ENCODE measurements at regions not wholly inside any gene's neighbourhood (a gene's known extent, or its start where the extent isn't known, plus 50 kb on each side); places are given as distances from the start of the nearest gene placed in this dataset.

GRCh38 chr18:25729072-25729471 is 361.3 kb downstream of the SS18 start:
- TF ChIP-seq TEAD4 (IDR thresholded peaks at IDR 0.05) (no peak), TAF1 (IDR thresholded peaks at IDR 0.05; ENCODE audit: low read depth) (no peak), EGR1 (IDR thresholded peaks at IDR 0.05) (no peak), EP300 (IDR thresholded peaks at IDR 0.05; ENCODE audit: borderline replicate concordance) (no peak), RAD21 (IDR thresholded peaks at IDR 0.05; ENCODE audit: low read depth) (no peak), NFIC (IDR thresholded peaks at IDR 0.05) (no peak)

GRCh38 chr18:25727281-25727985 is 363.0 kb downstream of the SS18 start:
- no peak for TF ChIP-seq EP300 (IDR thresholded peaks at IDR 0.05; ENCODE audit: borderline replicate concordance)
- TF ChIP-seq NFIC (IDR thresholded peaks at IDR 0.05): no peak
- no peak for TF ChIP-seq EGR1 (IDR thresholded peaks at IDR 0.05)
- TF ChIP-seq TAF1 (IDR thresholded peaks at IDR 0.05; ENCODE audit: low read depth): no peak
- no peak for TF ChIP-seq TEAD4 (IDR thresholded peaks at IDR 0.05)
- TF ChIP-seq ZBTB7A (IDR thresholded peaks at IDR 0.05; ENCODE audit: low read depth): no peak
- no peak for TF ChIP-seq CREB1 (IDR thresholded peaks at IDR 0.05; ENCODE audit: low read depth)
- no peak for TF ChIP-seq USF1 (IDR thresholded peaks at IDR 0.05)
- no peak for TF ChIP-seq REST (IDR thresholded peaks at IDR 0.05; ENCODE audit: low read depth)
- TF ChIP-seq CEBPB (IDR thresholded peaks at IDR 0.05): no peak
- no peak for TF ChIP-seq TCF12 (IDR thresholded peaks at IDR 0.05; ENCODE audit: low read depth)

- TF ChIP-seq TEAD4 (IDR thresholded peaks at IDR 0.05) (no peak), FOXM1 (IDR thresholded peaks at IDR 0.05; ENCODE audit: borderline replicate concordance, low read depth) (no peak), NFIC (IDR thresholded peaks at IDR 0.05) (no peak), YY1 (IDR thresholded peaks at IDR 0.05; ENCODE audit: low read depth) (no peak)
Measured at GRCh38 chr18:25726298-25726697, 364.1 kb downstream of the SS18 start.

GRCh38 chr18:25725501-25725900 is 364.9 kb downstream of the SS18 start:
- TF ChIP-seq USF1 (IDR thresholded peaks at IDR 0.05): no peak
- no peak for TF ChIP-seq CREB1 (IDR thresholded peaks at IDR 0.05; ENCODE audit: low read depth)
- no peak for TF ChIP-seq TEAD4 (IDR thresholded peaks at IDR 0.05)
- no peak for TF ChIP-seq RAD21 (IDR thresholded peaks at IDR 0.05; ENCODE audit: low read depth)
- TF ChIP-seq NFIC (IDR thresholded peaks at IDR 0.05): no peak
- TF ChIP-seq YY1 (IDR thresholded peaks at IDR 0.05; ENCODE audit: low read depth): no peak
- no peak for TF ChIP-seq MAX (IDR thresholded peaks at IDR 0.05)
- no peak for TF ChIP-seq CEBPB (IDR thresholded peaks at IDR 0.05)
- no peak for TF ChIP-seq TCF12 (IDR thresholded peaks at IDR 0.05; ENCODE audit: low read depth)
- no peak for TF ChIP-seq REST (IDR thresholded peaks at IDR 0.05; ENCODE audit: low read depth)
- no peak for TF ChIP-seq EGR1 (IDR thresholded peaks at IDR 0.05)
- TF ChIP-seq TAF1 (IDR thresholded peaks at IDR 0.05; ENCODE audit: low read depth): no peak
- no peak for TF ChIP-seq FOXM1 (IDR thresholded peaks at IDR 0.05; ENCODE audit: borderline replicate concordance, low read depth)
- TF ChIP-seq EP300 (IDR thresholded peaks at IDR 0.05; ENCODE audit: borderline replicate concordance): no peak
- no peak for TF ChIP-seq ZBTB7A (IDR thresholded peaks at IDR 0.05; ENCODE audit: low read depth)

- TF ChIP-seq RAD21 (IDR thresholded peaks at IDR 0.05; ENCODE audit: low read depth): no peak
- no peak for TF ChIP-seq MAX (IDR thresholded peaks at IDR 0.05)
- TF ChIP-seq TCF12 (IDR thresholded peaks at IDR 0.05; ENCODE audit: low read depth): no peak
- TF ChIP-seq YY1 (IDR thresholded peaks at IDR 0.05; ENCODE audit: low read depth): no peak
- TF ChIP-seq TEAD4 (IDR thresholded peaks at IDR 0.05): no peak
- TF ChIP-seq EP300 (IDR thresholded peaks at IDR 0.05; ENCODE audit: borderline replicate concordance): no peak
- TF ChIP-seq ZBTB7A (IDR thresholded peaks at IDR 0.05; ENCODE audit: low read depth): no peak
- no peak for TF ChIP-seq CEBPB (IDR thresholded peaks at IDR 0.05)
- TF ChIP-seq NFIC (IDR thresholded peaks at IDR 0.05): no peak
- TF ChIP-seq TAF1 (IDR thresholded peaks at IDR 0.05; ENCODE audit: low read depth): no peak
- TF ChIP-seq USF1 (IDR thresholded peaks at IDR 0.05): no peak
- no peak for TF ChIP-seq EGR1 (IDR thresholded peaks at IDR 0.05)
- no peak for TF ChIP-seq CREB1 (IDR thresholded peaks at IDR 0.05; ENCODE audit: low read depth)
- TF ChIP-seq FOXM1 (IDR thresholded peaks at IDR 0.05; ENCODE audit: borderline replicate concordance, low read depth): no peak
- no peak for TF ChIP-seq REST (IDR thresholded peaks at IDR 0.05; ENCODE audit: low read depth)
Measured at GRCh38 chr18:25724997-25725396, 365.4 kb downstream of the SS18 start.

Measured in Ishikawa (cell line).